PC-9 (cell line): ENCODE measurements at regions not wholly inside any gene's neighbourhood (a gene's known extent, or its start where the extent isn't known, plus 50 kb on each side); places are given as distances from the start of the nearest gene placed in this dataset.

Experiments used
- BruUV-seq: library from RNA; stranded (reverse); fragments of 400-500 nt; replicated peaks from 2 replicates; lab custom pipeline; 2021; lab: Mats Ljungman, UMichigan
- CTCF ChIA-PET: fragments of 300-600 bp; sonication (Branson Sonifier 250); formaldehyde crosslinking; loops from one replicate; lab custom pipeline; 2022; ENCODE audit warnings: antibody characterized with exemption; lab: Charles Lee
- POLR2A ChIA-PET: fragments of 300-600 bp; sonication (Branson Sonifier 250); formaldehyde crosslinking; loops from one replicate; lab custom pipeline; 2022; ENCODE audit warnings: antibody characterized with exemption; ENCODE audit not compliant: unreplicated experiment; lab: Charles Lee
- DNase-seq, 2 experiments: peaks; one replicate each; pipeline versions ENCODE4 v3.0.0 to v3.0.0-alpha.2; 2015 to 2022; ENCODE audit warnings: mixed read lengths in 1 of 2
- H2AFZ ChIP-seq: fragments of 200-600 bp; sonication (generic); 2 replicates; pipeline ENCODE4 v1.8.1; 2017; ENCODE audit warnings: antibody characterized with exemption
- H3F3A ChIP-seq: fragments of 200-600 bp; sonication (generic); 2 replicates; pipeline ENCODE4 v1.8.1; 2017; ENCODE audit warnings: antibody characterized with exemption, mild to moderate bottlenecking, low read depth; ENCODE audit not compliant: insufficient read depth
- H3K27ac ChIP-seq: fragments of 200-600 bp; sonication (generic); 2 replicates; pipeline ENCODE4 v1.6.1; 2016; ENCODE audit warnings: mixed run types
- H3K27me3 ChIP-seq: fragments of 200-600 bp; sonication (generic); 2 replicates; pipeline ENCODE4 v1.6.1; 2016; ENCODE audit warnings: low read depth, mixed run types; ENCODE audit not compliant: insufficient read depth
- H3K36me3 ChIP-seq: fragments of 200-600 bp; sonication (generic); 2 replicates; pipeline ENCODE4 v1.6.1; 2016; ENCODE audit warnings: low read depth, mixed run types
- H3K4me1 ChIP-seq: fragments of 200-600 bp; sonication (generic); replicated peaks from 2 replicates; pipeline ENCODE4 v1.6.1; 2016; ENCODE audit warnings: mixed run types; ENCODE audit not compliant: insufficient read depth
- H3K4me2 ChIP-seq: fragments of 200-600 bp; sonication (generic); 2 replicates; pipeline ENCODE4 v1.6.1; 2017; ENCODE audit warnings: mixed run types
- H3K4me3 ChIP-seq: fragments of 200-600 bp; sonication (generic); 2 replicates; pipeline ENCODE4 v1.6.1; 2016; ENCODE audit warnings: mixed run types
- H3K79me2 ChIP-seq: fragments of 200-600 bp; sonication (generic); 2 replicates; pipeline ENCODE4 v1.6.1; 2017; ENCODE audit warnings: low read depth, mixed run types
- H3K9me2 ChIP-seq: fragments of 200-600 bp; sonication (generic); 2 replicates; pipeline ENCODE4 v1.8.1; 2017; ENCODE audit warnings: mild to moderate bottlenecking; ENCODE audit not compliant: insufficient read depth
- H3K9me3 ChIP-seq: fragments of 200-600 bp; sonication (generic); 2 replicates; pipeline ENCODE4 v1.8.1; 2016; ENCODE audit warnings: low read depth; ENCODE audit not compliant: insufficient read depth
- H4K20me1 ChIP-seq: fragments of 200-600 bp; sonication (generic); 2 replicates; pipeline ENCODE4 v1.8.1; 2017; ENCODE audit not compliant: insufficient read depth
- EZH2 ChIP-seq: fragments of 200-600 bp; sonication (generic); IDR thresholded peaks from 2 replicates; pipeline ENCODE4 v1.8.0; 2017; ENCODE audit warnings: antibody characterized with exemption, low read depth
- intact Hi-C: fragments of 100-400 bp; cut with micrococcal nuclease; formaldehyde crosslinking; loops from one replicate; pipeline ENCODE4 v1.10.0; 2022; ENCODE audit not compliant: unreplicated experiment
- TF ChIP-seq, protein P1 (sequence below): fragments of 200-600 bp; sonication (generic); conservative IDR thresholded peaks from 2 replicates; pipeline ENCODE4 v1.6.1; 2017; ENCODE audit warnings: mixed run types, antibody characterized with exemption, mild to moderate bottlenecking, moderate library complexity

DNA sequence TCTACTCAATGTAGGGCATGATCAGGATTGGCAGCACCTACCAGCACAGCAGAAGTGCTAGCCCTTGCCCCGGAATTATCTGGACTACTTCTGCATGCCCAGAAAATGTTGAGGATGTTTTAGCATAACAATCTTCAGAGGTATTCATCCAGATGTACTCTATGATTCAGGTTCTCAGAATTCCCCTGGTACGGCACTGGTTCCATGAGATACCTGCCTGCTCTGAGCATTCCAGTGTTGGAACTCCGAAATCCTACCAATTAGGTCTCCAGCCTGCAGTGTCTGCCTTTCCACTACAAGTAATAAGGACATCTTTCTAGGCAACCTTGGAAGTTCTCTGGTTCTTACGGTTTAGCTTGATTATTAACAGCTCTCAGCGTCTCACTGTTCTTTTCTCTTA, 554.5 kb downstream of the HACE1 start:
- BruUV-seq: no TSS peak
- no peaks in the 10 kb centered on the region for H3K36me3 ChIP-seq
- H3F3A ChIP-seq: no peaks in the 10 kb centered on the region

DNA sequence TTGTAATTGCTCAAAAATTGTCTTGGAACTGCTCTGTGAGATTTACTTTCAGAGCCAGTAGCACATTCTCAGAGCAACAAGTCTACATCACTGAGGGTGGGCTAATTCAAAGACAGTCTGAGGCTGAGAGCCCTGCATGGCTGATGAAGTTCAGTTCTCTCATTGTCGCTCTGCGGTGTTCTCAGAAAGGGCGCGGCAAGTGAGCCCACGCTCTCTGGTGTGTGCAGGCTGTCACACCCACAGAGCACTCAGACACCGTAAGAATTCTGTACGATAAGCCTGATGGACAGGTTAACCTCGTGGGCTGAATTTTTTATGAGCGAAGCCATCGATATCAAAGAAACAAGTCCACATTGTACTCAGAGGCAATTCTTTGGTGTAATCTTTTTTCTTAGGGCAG, 557.8 kb downstream of the HACE1 start:
- Histone ChIP-seq H4K20me1 (no peaks in the 10 kb centered on the region), H3K36me3 (no peaks in the 10 kb centered on the region), H3K9me3 (no peaks in the 10 kb centered on the region), H3K27ac (no peak overlapping the region), H3K4me2 (no peak overlapping the region), H3K27me3 (no peaks in the 10 kb centered on the region), H3K4me3 (no peak overlapping the region), H3K79me2 (no peaks in the 10 kb centered on the region), H2AFZ (no peak overlapping the region), H3K4me1 (no peaks in the 10 kb centered on the region), H3F3A (no peaks in the 10 kb centered on the region), H3K9me2 (no peaks in the 10 kb centered on the region)
- BruUV-seq: no TSS peak
- no peak for TF ChIP-seq EZH2
- TF ChIP-seq, protein P1, sequence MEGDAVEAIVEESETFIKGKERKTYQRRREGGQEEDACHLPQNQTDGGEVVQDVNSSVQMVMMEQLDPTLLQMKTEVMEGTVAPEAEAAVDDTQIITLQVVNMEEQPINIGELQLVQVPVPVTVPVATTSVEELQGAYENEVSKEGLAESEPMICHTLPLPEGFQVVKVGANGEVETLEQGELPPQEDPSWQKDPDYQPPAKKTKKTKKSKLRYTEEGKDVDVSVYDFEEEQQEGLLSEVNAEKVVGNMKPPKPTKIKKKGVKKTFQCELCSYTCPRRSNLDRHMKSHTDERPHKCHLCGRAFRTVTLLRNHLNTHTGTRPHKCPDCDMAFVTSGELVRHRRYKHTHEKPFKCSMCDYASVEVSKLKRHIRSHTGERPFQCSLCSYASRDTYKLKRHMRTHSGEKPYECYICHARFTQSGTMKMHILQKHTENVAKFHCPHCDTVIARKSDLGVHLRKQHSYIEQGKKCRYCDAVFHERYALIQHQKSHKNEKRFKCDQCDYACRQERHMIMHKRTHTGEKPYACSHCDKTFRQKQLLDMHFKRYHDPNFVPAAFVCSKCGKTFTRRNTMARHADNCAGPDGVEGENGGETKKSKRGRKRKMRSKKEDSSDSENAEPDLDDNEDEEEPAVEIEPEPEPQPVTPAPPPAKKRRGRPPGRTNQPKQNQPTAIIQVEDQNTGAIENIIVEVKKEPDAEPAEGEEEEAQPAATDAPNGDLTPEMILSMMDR: no peak
- no peak for DNase-seq
- intact Hi-C loops: no loop called here
- POLR2A ChIA-PET: no interaction called here
- CTCF ChIA-PET: no interaction called here

More for the DNA sequence above, 554.5 kb downstream of the HACE1 start:
- no peaks in the 10 kb centered on the region for H3K4me1 ChIP-seq
- no peaks in the 10 kb centered on the region for H3K9me3 ChIP-seq
- no peak overlapping the region for H2AFZ ChIP-seq
- H3K4me2 ChIP-seq: no peak overlapping the region
- ChIA-PET POLR2A (no interaction called here), CTCF (no interaction called here)
- no peaks in the 10 kb centered on the region for H3K27me3 ChIP-seq
- no peaks in the 10 kb centered on the region for H3K9me2 ChIP-seq
- TF ChIP-seq, protein P1: no peak
- TF ChIP-seq EZH2: no peak
- no peak overlapping the region for H3K4me3 ChIP-seq
- no peaks in the 10 kb centered on the region for H3K79me2 ChIP-seq
- no peak for DNase-seq
- intact Hi-C loops: no loop called here
- H3K27ac ChIP-seq: no peak overlapping the region
- H4K20me1 ChIP-seq: no peaks in the 10 kb centered on the region

DNA sequence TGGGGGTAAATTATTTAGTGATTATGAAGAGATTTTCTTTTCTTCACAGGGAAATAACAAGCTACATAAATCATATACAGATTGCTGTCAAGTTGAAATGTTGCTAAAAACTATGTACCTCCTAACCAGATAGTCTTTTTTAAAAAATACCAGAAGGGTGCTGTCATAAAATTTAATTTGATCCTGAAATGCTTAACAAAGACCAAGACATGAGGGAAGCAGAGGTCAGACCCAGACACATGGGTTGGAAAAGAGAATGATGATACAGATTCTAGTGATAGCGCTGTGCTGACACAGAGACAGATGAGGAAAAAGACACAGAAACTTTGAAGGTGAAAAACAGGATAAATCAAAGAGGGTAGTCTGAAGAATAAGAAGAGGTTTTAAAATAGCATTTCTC, 573.1 kb downstream of the HACE1 start:
- no peaks in the 10 kb centered on the region for H3F3A ChIP-seq
- ChIA-PET CTCF (no interaction called here), POLR2A (interaction anchor here (0.7 kb wide), 1 partner anchor 1427 kb away, joined by 4 read pairs; no protein-coding TSS in a partner anchor)
- no peak overlapping the region for H3K27ac ChIP-seq
- no peaks in the 10 kb centered on the region for H3K27me3 ChIP-seq
- intact Hi-C loops: no loop called here
- no TSS peak for BruUV-seq
- H3K4me1 ChIP-seq: no peaks in the 10 kb centered on the region
- no peak for DNase-seq
- no peaks in the 10 kb centered on the region for H3K79me2 ChIP-seq
- no peak overlapping the region for H3K4me3 ChIP-seq
- H3K4me2 ChIP-seq: no peak overlapping the region
- no peaks in the 10 kb centered on the region for H3K9me3 ChIP-seq
- H4K20me1 ChIP-seq: no peaks in the 10 kb centered on the region
- no peaks in the 10 kb centered on the region for H3K36me3 ChIP-seq
- TF ChIP-seq, protein P1: no peak
- TF ChIP-seq EZH2: no peak
- H3K9me2 ChIP-seq: no peaks in the 10 kb centered on the region
- H2AFZ ChIP-seq: no peak overlapping the region
